GM12878 (cell line): ENCODE measurements at regions not wholly inside any gene's neighbourhood (a gene's known extent, or its start where the extent isn't known, plus 50 kb on each side); places are given as distances from the start of the nearest gene placed in this dataset.

Source experiments
- ATAC-seq: fragments of 200-7000 bp; cut with Tn5 transposase; 3 replicates; pipeline ENCODE4 v1.9.1; 2020; ENCODE audit warnings: mild to moderate bottlenecking, moderate library complexity
- BruUV-seq: library from RNA; stranded (reverse); fragments of 400-500 nt; replicated peaks from 2 replicates; lab custom pipeline; 2021; lab: Mats Ljungman, UMichigan
- CTCF ChIA-PET: fragments of 300-600 bp; sonication (Branson Sonifier 250); formaldehyde crosslinking; extraction: SDS; loops from one replicate; lab custom pipeline; 2021; ENCODE audit warnings: inconsistent platforms; lab: Yijun Ruan, JAX
- POLR2A ChIA-PET: fragments of 350-600 bp; formaldehyde crosslinking; extraction: SDS; loops from one replicate; lab custom pipeline; 2021; ENCODE audit warnings: inconsistent platforms; lab: Charles Lee
- RAD21 ChIA-PET: fragments of 300-600 bp; sonication (Branson Sonifier 250); formaldehyde crosslinking; loops from one replicate; lab custom pipeline; 2023; ENCODE audit warnings: antibody characterized with exemption; ENCODE audit not compliant: unreplicated experiment; lab: Charles Lee
- SMC1A ChIA-PET: fragments of 300-600 bp; sonication (Branson Sonifier 250); formaldehyde crosslinking; loops from one replicate; lab custom pipeline; 2023; ENCODE audit not compliant: unreplicated experiment, uncharacterized antibody; lab: Charles Lee
- DNase-seq: peaks from one replicate; pipeline ENCODE4 v3.0.0-alpha.2; 2011; ENCODE audit warnings: low read depth, low spot score
- FAIRE-seq: peaks from 3 replicates; lab custom pipeline; 2011; peaks lifted over from hg19 to GRCh38; lab: Jason Lieb, UNC
- H2AFZ ChIP-seq: 2 replicates; pipeline ENCODE4 v1.6.0; 2011; ENCODE audit warnings: low read depth, low read length, control low read depth; ENCODE audit not compliant: control insufficient read depth
- H3K27ac ChIP-seq: 2 replicates; pipeline ENCODE4 v1.5.1; 2011; ENCODE audit warnings: control low read depth; ENCODE audit not compliant: control insufficient read depth, insufficient read depth
- H3K27me3 ChIP-seq, 2 experiments: replicated peaks in 1 of 2; 2 replicates each; pipeline versions ENCODE4 v1.6.0 to v1.6.1; 2011; ENCODE audit warnings: low read length in 1 of 2; ENCODE audit not compliant: control insufficient read depth in 2 of 2, insufficient read depth in 2 of 2
- H3K36me3 ChIP-seq, 2 experiments: 2 replicates each; pipeline ENCODE4 v1.5.1; 2011; ENCODE audit warnings: low read length in 1 of 2; ENCODE audit not compliant: control insufficient read depth in 2 of 2, insufficient read depth in 2 of 2
- H3K4me1 ChIP-seq: 2 replicates; pipeline ENCODE4 v1.6.1; 2011; ENCODE audit warnings: mild to moderate bottlenecking, low read length, moderate library complexity, mixed read lengths; ENCODE audit not compliant: control insufficient read depth, insufficient read depth
- H3K4me2 ChIP-seq: 2 replicates; pipeline ENCODE4 v1.6.0; 2011; ENCODE audit warnings: control low read depth; ENCODE audit not compliant: control insufficient read depth, insufficient read depth
- H3K4me3 ChIP-seq: fragments of 200-600 bp; sonication (generic); 2 replicates; pipeline ENCODE4 v1.5.1; 2016
- H3K79me2 ChIP-seq: 2 replicates; pipeline ENCODE4 v1.6.0; 2011; ENCODE audit warnings: low read length; ENCODE audit not compliant: control insufficient read depth, insufficient read depth
- H3K9ac ChIP-seq: 2 replicates; pipeline ENCODE4 v1.8.0; 2011; ENCODE audit warnings: low read length, control low read depth, mixed read lengths; ENCODE audit not compliant: control insufficient read depth, insufficient read depth
- H3K9me3 ChIP-seq: replicated peaks from 3 replicates; pipeline ENCODE4 v1.5.1; 2011; ENCODE audit warnings: mild to moderate bottlenecking, low read length; ENCODE audit not compliant: control insufficient read depth, insufficient read depth
- H4K20me1 ChIP-seq: 2 replicates; pipeline ENCODE4 v1.6.0; 2011; ENCODE audit not compliant: control insufficient read depth, insufficient read depth
- CBX3 ChIP-seq: fragments of 200-600 bp; sonication (generic); IDR thresholded peaks from 2 replicates; pipeline ENCODE4 v1.6.1; 2016; ENCODE audit warnings: low read depth, borderline replicate concordance
- HCFC1 ChIP-seq: fragments of 150-350 bp; IDR thresholded peaks from 2 replicates; pipeline ENCODE4 v1.6.1; 2014; ENCODE audit warnings: low read length
- HDGF ChIP-seq: fragments of 450-650 bp; IDR thresholded peaks from 2 replicates; pipeline ENCODE4 v1.6.1; 2016; ENCODE audit warnings: antibody characterized with exemption
- SUPT20H ChIP-seq: IDR thresholded peaks from 2 replicates; pipeline ENCODE4 v1.6.1; 2011; ENCODE audit warnings: low read depth, mild to moderate bottlenecking, low read length, moderate library complexity, borderline replicate concordance; ENCODE audit not compliant: control insufficient read depth
- WGBS: methylation state at CpG from one replicate; pipeline ENCODE4 v1.1.6; 2016; ENCODE audit warnings: low lambda C conversion rate; ENCODE audit not compliant: insufficient replicate concordance, insufficient coverage; ENCODE audit errors: missing lambda C conversion rate; 5-methylcytosine and 5-hydroxymethylcytosine counted together
- in situ Hi-C: fragments of 300-500 bp; cut with MboI; formaldehyde crosslinking; loops from 9 replicates; pipeline ENCODE4 v1.14.3; 2018; ENCODE audit warnings: mixed read lengths
- intact Hi-C: fragments of 100-400 bp; cut with micrococcal nuclease; formaldehyde crosslinking; loops from one replicate; pipeline ENCODE4 v1.14.2; 2022; ENCODE audit not compliant: unreplicated experiment
- TF ChIP-seq, protein P1 (sequence below): fragments of 450-650 bp; IDR thresholded peaks from 2 replicates; pipeline ENCODE4 v1.6.1; 2017; ENCODE audit warnings: mild to moderate bottlenecking

GRCh38 chr4:38243388-38244053, 283.3 kb downstream of the PTTG2 start:
- POLR2A ChIA-PET, result no interaction called here
- 84% methylated on average over 4 of the region's 6 CpGs for WGBS
- TF ChIP-seq SUPT20H (no peak), HDGF (peak; percentile 44; the same call in 1 of the 2 replicates)
- Histone ChIP-seq H3K4me2 (no peak overlapping the region), H3K79me2 (no peaks in the 10 kb centered on the region), H4K20me1 (no peaks in the 10 kb centered on the region), H3K4me3 (no peak overlapping the region), H3K27ac (no peak overlapping the region), H3K27me3 (no peaks in the 10 kb centered on the region), H3K4me1 (no peaks in the 10 kb centered on the region), H2AFZ (no peak overlapping the region), H3K9me3 (no peaks in the 10 kb centered on the region), H3K9ac (no peak overlapping the region), H3K36me3 (no peaks in the 10 kb centered on the region)
- SMC1A ChIA-PET, result no interaction called here
- DNase-seq, result no peak
- no TSS peak for BruUV-seq
- RAD21 ChIA-PET, result interaction anchor here (1.6 kb wide), 1 partner anchor 77 kb away, joined by 4 read pairs; no protein-coding TSS in a partner anchor
- ATAC-seq, result no peak
- FAIRE-seq, result peak; percentile 44
- CTCF ChIA-PET, result no interaction called here
- intact Hi-C loops (no loop called here), in situ Hi-C loops (no loop called here)

GRCh38 chr4:38254825-38255224, 294.6 kb downstream of the PTTG2 start:
- ChIA-PET POLR2A (no interaction called here), RAD21 (no interaction called here), SMC1A (no interaction called here), CTCF (no interaction called here)
- H2AFZ ChIP-seq, result no peak overlapping the region
- WGBS, result 100% methylated on average over 1 of the region's 1 CpG
- no peak for DNase-seq
- no peaks in the 10 kb centered on the region for H3K36me3 ChIP-seq
- H3K9me3 ChIP-seq, result peaks cover 3% of the 10 kb centered on the region; the same call in 2 of the 3 replicates
- no peaks in the 10 kb centered on the region for H4K20me1 ChIP-seq
- no peak for ATAC-seq
- no peaks in the 10 kb centered on the region for H3K27me3 ChIP-seq
- H3K79me2 ChIP-seq, result no peaks in the 10 kb centered on the region
- no peaks in the 10 kb centered on the region for H3K4me1 ChIP-seq
- no TSS peak for BruUV-seq
- in situ Hi-C loops, result no loop called here
- H3K27ac ChIP-seq, result no peak overlapping the region
- intact Hi-C loops, result no loop called here
- TF ChIP-seq CBX3, result no peak
- TF ChIP-seq, protein P1, sequence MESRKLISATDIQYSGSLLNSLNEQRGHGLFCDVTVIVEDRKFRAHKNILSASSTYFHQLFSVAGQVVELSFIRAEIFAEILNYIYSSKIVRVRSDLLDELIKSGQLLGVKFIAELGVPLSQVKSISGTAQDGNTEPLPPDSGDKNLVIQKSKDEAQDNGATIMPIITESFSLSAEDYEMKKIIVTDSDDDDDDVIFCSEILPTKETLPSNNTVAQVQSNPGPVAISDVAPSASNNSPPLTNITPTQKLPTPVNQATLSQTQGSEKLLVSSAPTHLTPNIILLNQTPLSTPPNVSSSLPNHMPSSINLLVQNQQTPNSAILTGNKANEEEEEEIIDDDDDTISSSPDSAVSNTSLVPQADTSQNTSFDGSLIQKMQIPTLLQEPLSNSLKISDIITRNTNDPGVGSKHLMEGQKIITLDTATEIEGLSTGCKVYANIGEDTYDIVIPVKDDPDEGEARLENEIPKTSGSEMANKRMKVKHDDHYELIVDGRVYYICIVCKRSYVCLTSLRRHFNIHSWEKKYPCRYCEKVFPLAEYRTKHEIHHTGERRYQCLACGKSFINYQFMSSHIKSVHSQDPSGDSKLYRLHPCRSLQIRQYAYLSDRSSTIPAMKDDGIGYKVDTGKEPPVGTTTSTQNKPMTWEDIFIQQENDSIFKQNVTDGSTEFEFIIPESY, result no peak
- no peak for TF ChIP-seq HCFC1
- no peak overlapping the region for H3K4me3 ChIP-seq
- H3K9ac ChIP-seq, result no peak overlapping the region
- no peak for FAIRE-seq
- no peak overlapping the region for H3K4me2 ChIP-seq
